Loucy (cell line): ENCODE measurements at regions not wholly inside any gene's neighbourhood (a gene's known extent, or its start where the extent isn't known, plus 50 kb on each side); places are given as distances from the start of the nearest gene placed in this dataset.

Source experiments
- H2AFZ ChIP-seq: fragments of 200-600 bp; sonication (generic); 2 replicates; pipeline ENCODE4 v1.6.0; 2016; ENCODE audit warnings: antibody characterized with exemption, mild to moderate bottlenecking, low read length, moderate library complexity
- H3F3A ChIP-seq: fragments of 200-600 bp; 2 replicates; pipeline ENCODE4 v1.6.0; 2016; ENCODE audit warnings: antibody characterized with exemption, low read depth, mild to moderate bottlenecking
- H3K27me3 ChIP-seq: fragments of 200-600 bp; sonication (generic); 2 replicates; pipeline ENCODE4 v1.6.1; 2014; ENCODE audit warnings: low read length, mild to moderate bottlenecking; ENCODE audit not compliant: insufficient read depth, poor library complexity, severe bottlenecking
- H3K36me3 ChIP-seq: fragments of 200-600 bp; sonication (generic); 2 replicates; pipeline ENCODE4 v1.6.1; 2016; ENCODE audit warnings: low read length; ENCODE audit not compliant: insufficient read depth
- H3K4me1 ChIP-seq: fragments of 200-600 bp; sonication (generic); 2 replicates; pipeline ENCODE4 v1.5.1; 2014; ENCODE audit warnings: low read length, mild to moderate bottlenecking; ENCODE audit not compliant: insufficient read depth, poor library complexity, severe bottlenecking
- H3K4me2 ChIP-seq: fragments of 200-600 bp; sonication (generic); 2 replicates; pipeline ENCODE4 v1.6.0; 2014; ENCODE audit warnings: antibody characterized with exemption, low read length, low read depth, mild to moderate bottlenecking; ENCODE audit not compliant: poor library complexity, severe bottlenecking
- H3K4me3 ChIP-seq: fragments of 200-600 bp; sonication (generic); 2 replicates; pipeline ENCODE4 v1.5.1; 2014; ENCODE audit warnings: low read length, mild to moderate bottlenecking, mixed read lengths; ENCODE audit not compliant: poor library complexity, severe bottlenecking
- H3K79me2 ChIP-seq: fragments of 200-600 bp; sonication (generic); 2 replicates; pipeline ENCODE4 v1.6.1; 2014; ENCODE audit warnings: low read length; ENCODE audit not compliant: insufficient read depth
- H3K9ac ChIP-seq: fragments of 200-600 bp; sonication (generic); 2 replicates; pipeline ENCODE4 v1.6.0; 2014; ENCODE audit warnings: mild to moderate bottlenecking, low read depth, low read length, moderate library complexity; ENCODE audit not compliant: poor library complexity, severe bottlenecking
- H3K9me2 ChIP-seq: fragments of 200-600 bp; sonication (generic); replicated peaks from 2 replicates; pipeline ENCODE4 v1.6.1; 2016; ENCODE audit warnings: low read depth, low read length, mixed read lengths
- H3K9me3 ChIP-seq: fragments of 200-600 bp; sonication (generic); 2 replicates; pipeline ENCODE4 v1.6.1; 2014; ENCODE audit warnings: mild to moderate bottlenecking, antibody characterized with exemption, low read length, low read depth; ENCODE audit not compliant: insufficient read depth
- H4K20me1 ChIP-seq: fragments of 200-600 bp; sonication (generic); 2 replicates; pipeline ENCODE4 v1.6.0; 2014; ENCODE audit warnings: antibody characterized with exemption, low read length, mild to moderate bottlenecking; ENCODE audit not compliant: insufficient read depth, poor library complexity, severe bottlenecking
- CTCF ChIP-seq: fragments of 200-600 bp; sonication (generic); conservative IDR thresholded peaks from 2 replicates; pipeline ENCODE4 v1.5.1; 2014; ENCODE audit warnings: mild to moderate bottlenecking, antibody characterized with exemption, low read length
- EZH2phosphoT487 ChIP-seq: fragments of 200-600 bp; IDR thresholded peaks from 2 replicates; pipeline ENCODE4 v1.6.1; 2018; ENCODE audit warnings: antibody characterized with exemption, mild to moderate bottlenecking, moderate library complexity, borderline replicate concordance

GRCh38 chr2:67038195-67038594 lies 358.9 kb upstream of the ETAA1 start:
- Histone ChIP-seq H3K4me1 (no peaks in the 10 kb centered on the region), H3K9me2 (no peaks in the 10 kb centered on the region), H3K27me3 (no peaks in the 10 kb centered on the region), H3K4me3 (no peak overlapping the region), H3K4me2 (no peak overlapping the region), H3K36me3 (no peaks in the 10 kb centered on the region), H3K79me2 (no peaks in the 10 kb centered on the region), H4K20me1 (no peaks in the 10 kb centered on the region), H3F3A (no peaks in the 10 kb centered on the region), H3K9me3 (no peaks in the 10 kb centered on the region), H3K9ac (no peak overlapping the region), H2AFZ (no peak overlapping the region)
- TF ChIP-seq EZH2phosphoT487 (no peak), CTCF (no peak)

- no peak overlapping the region for H3K4me3 ChIP-seq
- no peaks in the 10 kb centered on the region for H3K27me3 ChIP-seq
- no peaks in the 10 kb centered on the region for H3K36me3 ChIP-seq
- H2AFZ ChIP-seq: no peak overlapping the region
- no peaks in the 10 kb centered on the region for H4K20me1 ChIP-seq
- no peaks in the 10 kb centered on the region for H3K79me2 ChIP-seq
- no peaks in the 10 kb centered on the region for H3F3A ChIP-seq
- H3K4me2 ChIP-seq: no peak overlapping the region
- no peaks in the 10 kb centered on the region for H3K4me1 ChIP-seq
- H3K9me2 ChIP-seq: no peaks in the 10 kb centered on the region
- no peak overlapping the region for H3K9ac ChIP-seq
- no peak for TF ChIP-seq EZH2phosphoT487
- TF ChIP-seq CTCF: no peak
- no peaks in the 10 kb centered on the region for H3K9me3 ChIP-seq
Measured at GRCh38 chr2:67039058-67039457, 358.1 kb upstream of the ETAA1 start.

GRCh38 chr2:67039517-67040103 lies 357.5 kb upstream of the ETAA1 start:
- Histone ChIP-seq H2AFZ (no peak overlapping the region), H3K4me1 (no peaks in the 10 kb centered on the region), H3K9ac (no peak overlapping the region), H3K4me3 (no peak overlapping the region), H3K9me2 (no peaks in the 10 kb centered on the region), H3K27me3 (no peaks in the 10 kb centered on the region), H3K36me3 (no peaks in the 10 kb centered on the region), H3K4me2 (no peak overlapping the region), H3K79me2 (no peaks in the 10 kb centered on the region), H3K9me3 (no peaks in the 10 kb centered on the region), H4K20me1 (no peaks in the 10 kb centered on the region), H3F3A (no peaks in the 10 kb centered on the region)
- no peak for TF ChIP-seq EZH2phosphoT487

GRCh38 chr2:67041051-67041450 lies 356.1 kb upstream of the ETAA1 start:
- Histone ChIP-seq H3K9me3 (no peaks in the 10 kb centered on the region), H3K4me1 (no peaks in the 10 kb centered on the region), H3K27me3 (no peaks in the 10 kb centered on the region), H3K9me2 (no peaks in the 10 kb centered on the region), H3F3A (no peaks in the 10 kb centered on the region), H3K4me3 (no peak overlapping the region), H3K4me2 (no peak overlapping the region), H3K36me3 (no peaks in the 10 kb centered on the region), H3K79me2 (no peaks in the 10 kb centered on the region), H2AFZ (no peak overlapping the region), H4K20me1 (no peaks in the 10 kb centered on the region), H3K9ac (no peak overlapping the region)
- no peak for TF ChIP-seq EZH2phosphoT487
